NCI-H2171 treated with DMSO at 0.1 percent for 48 hours (cell line): ENCODE measurements at regions not wholly inside any gene's neighbourhood (a gene's known extent, or its start where the extent isn't known, plus 50 kb on each side); places are given as distances from the start of the nearest gene placed in this dataset.

Experiments
- DNase-seq: peaks from one replicate; lab custom pipeline; 2025; lab: John Stamatoyannopoulos, UW

GRCh38 chr1:57637155-57637554 lies 213.3 kb upstream of the DAB1 start:
- DNase-seq: peak; percentile 64

GRCh38 chr1:57633881-57634280 lies 210.0 kb upstream of the DAB1 start:
- DNase-seq: no peak

DNA sequence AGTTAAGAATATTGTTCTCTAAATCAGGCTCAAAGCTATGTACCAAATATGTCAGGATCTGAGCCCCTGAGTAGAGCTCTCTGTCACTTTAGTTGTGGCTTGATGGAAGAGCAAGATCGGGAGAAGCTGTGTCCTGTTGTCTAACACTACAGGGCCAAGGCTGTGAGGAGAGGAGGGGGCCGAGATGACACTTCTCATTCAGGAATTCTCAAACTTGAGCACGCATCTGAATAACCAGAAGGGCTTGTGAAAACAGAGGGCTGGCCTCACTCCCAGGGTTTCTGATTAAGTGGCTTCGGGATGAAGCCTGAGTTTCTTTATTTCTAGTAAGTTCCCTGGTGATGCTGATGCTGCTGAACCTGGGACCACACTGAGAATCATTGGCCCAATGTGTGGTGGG lies 209.2 kb upstream of the DAB1 start:
- DNase-seq: no peak

- no peak for DNase-seq
Measured at GRCh38 chr1:57632401-57632800, 208.5 kb upstream of the DAB1 start.

GRCh38 chr1:57627612-57628011 lies 203.8 kb upstream of the DAB1 start:
- no peak for DNase-seq

- peak; percentile 68 for DNase-seq
Measured at GRCh38 chr1:57623791-57624538, 200.1 kb upstream of the DAB1 start.

- peak; percentile 37 for DNase-seq
Measured at GRCh38 chr1:57623039-57623790, 199.4 kb upstream of the DAB1 start.

GRCh38 chr1:57621776-57622175 lies 197.9 kb upstream of the DAB1 start:
- no peak for DNase-seq

DNA sequence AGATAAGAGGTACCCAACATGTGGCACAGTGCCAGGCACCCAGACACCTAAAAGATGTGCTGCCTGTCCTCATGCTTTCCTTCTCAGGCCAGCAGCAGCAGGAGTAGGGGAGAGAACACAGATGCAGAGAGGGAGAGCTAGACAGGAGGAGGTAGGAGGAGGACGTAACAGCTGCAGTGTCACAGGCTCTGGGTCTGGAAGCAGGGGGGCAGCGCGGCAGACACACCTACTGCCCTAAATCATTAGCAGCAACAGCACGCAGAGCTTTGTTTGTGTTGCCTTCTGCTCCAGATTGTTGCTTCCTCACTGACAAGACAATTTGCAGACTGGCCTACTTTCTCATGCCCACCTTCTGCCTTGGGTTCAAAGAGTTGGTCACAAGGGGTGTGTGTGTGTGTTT lies 196.7 kb upstream of the DAB1 start:
- DNase-seq: peak; percentile 89

DNA sequence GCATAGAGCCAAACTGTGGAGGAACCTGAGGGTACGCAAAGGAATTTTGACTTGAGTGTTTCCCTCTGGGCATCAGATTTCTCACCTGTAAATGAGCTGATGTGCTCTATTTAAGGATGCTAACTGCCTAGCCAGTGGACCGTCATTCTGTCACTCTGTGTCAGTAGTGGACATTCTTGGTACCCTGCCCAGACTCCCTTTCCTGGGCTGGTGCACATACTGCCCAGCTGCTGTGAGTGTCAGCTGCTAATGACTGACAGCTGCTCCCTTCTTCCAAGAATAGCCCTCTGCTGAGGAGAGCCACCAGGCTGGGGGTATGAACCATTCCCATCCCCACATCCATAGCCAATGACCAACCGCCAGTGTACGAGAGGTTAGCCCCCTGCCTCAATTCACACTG lies 193.1 kb upstream of the DAB1 start:
- DNase-seq: no peak

DNA sequence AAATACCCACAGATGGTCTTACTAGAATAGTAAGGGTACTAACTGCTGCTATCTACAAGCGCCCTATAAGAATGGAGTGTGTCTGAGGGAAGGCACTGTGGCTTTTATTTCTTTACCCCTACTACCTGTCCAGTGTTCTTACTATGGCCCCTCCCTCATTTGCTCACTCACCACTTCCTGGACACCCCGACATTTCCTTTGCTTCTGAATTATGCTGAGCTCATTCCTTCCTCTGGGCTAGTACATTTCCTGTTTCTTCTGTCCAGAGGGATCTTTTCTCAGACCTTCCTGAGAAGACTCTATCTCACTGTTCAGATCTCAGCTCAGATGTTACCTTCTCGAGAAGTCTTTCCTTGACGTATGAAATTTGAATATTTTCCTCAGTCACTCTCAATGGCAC lies 192.1 kb upstream of the DAB1 start:
- no peak for DNase-seq

DNA sequence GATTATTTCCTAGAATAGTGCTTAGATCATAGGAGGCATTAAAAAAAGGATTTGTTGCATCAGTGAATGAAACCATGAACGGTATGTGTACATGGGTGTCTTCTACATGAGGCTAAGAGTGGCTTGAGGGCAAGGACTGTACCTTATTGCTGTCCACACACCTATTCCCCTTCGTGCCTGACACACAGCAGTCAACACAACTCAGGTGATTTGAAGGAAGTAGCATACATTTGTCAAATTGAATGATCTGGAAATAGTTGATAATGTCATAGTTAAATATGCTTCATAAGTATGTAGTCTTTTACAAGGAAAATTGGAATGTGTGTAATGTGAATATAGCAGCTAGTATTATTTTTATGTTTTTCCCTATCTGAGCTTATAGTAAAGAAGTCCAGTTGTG lies 189.0 kb upstream of the DAB1 start:
- no peak for DNase-seq

DNA sequence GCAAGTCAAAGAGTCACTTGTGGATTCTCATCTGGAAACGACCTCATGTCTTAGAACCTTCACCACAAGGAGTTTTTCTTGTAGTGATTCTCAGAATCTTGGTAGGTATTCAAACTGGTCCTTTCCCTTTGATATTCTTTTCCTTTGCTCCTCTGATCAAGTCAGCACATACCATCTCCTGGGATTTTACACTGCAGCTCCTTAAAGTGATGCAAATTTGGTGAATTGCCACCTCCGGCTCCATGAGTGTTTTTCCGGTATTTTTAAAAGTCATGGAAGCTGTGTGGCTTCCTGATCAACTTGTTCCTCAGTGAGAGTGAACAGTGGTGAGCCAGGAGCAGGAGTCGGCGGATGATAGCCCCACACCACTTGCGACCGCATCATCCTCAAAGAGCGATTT lies 182.1 kb upstream of the DAB1 start:
- DNase-seq: no peak

GRCh38 chr1:57603696-57604095 lies 179.8 kb upstream of the DAB1 start:
- no peak for DNase-seq

GRCh38 chr1:57600424-57600823 lies 176.6 kb upstream of the DAB1 start:
- DNase-seq: no peak

- no peak for DNase-seq
Measured at GRCh38 chr1:57599236-57599994, 175.6 kb upstream of the DAB1 start.

- no peak for DNase-seq
Measured at GRCh38 chr1:57597036-57597435, 173.2 kb upstream of the DAB1 start.

- no peak for DNase-seq
Measured at GRCh38 chr1:57594002-57594401, 170.1 kb upstream of the DAB1 start.

DNA sequence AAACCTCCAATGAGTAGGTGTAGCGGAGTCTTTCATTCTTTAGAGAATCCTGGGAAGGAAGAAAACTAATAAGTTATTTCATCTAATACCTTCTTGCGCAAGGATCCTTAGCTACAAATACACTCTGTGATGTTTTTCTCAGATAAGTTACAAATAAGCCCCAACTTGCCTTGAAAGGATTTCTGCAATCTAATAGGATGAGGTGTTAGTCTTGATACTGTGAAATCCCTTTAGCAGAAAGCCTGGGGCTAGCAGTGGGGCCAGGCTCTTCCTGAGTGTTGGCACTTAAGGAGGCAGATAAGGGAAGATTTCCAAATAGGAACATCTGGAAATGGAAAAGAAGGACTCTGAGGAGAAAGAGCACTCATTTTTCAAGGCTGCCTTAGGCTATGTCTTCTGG lies 168.0 kb upstream of the DAB1 start:
- no peak for DNase-seq

DNA sequence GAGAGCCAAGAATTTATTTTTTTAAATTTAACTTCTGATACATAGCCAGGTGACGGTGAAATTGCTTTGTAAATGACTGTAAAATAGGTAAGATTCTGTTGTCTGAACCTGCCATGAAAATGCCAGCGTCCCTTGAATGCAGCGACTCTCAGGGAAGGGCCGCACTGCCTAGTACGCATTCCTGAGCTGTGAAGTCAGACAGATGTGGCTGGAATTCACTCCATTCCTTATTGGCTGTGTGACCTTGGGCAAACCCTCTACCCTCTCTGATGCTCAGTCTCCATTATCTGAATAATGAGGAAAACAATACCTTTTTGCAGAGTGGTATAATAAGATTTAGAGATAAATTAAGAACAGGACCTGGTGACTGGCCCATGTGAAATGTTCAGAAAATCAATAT lies 167.1 kb upstream of the DAB1 start:
- DNase-seq: no peak

- DNase-seq: no peak
Measured at GRCh38 chr1:57586842-57587241, 163.0 kb upstream of the DAB1 start.

DNA sequence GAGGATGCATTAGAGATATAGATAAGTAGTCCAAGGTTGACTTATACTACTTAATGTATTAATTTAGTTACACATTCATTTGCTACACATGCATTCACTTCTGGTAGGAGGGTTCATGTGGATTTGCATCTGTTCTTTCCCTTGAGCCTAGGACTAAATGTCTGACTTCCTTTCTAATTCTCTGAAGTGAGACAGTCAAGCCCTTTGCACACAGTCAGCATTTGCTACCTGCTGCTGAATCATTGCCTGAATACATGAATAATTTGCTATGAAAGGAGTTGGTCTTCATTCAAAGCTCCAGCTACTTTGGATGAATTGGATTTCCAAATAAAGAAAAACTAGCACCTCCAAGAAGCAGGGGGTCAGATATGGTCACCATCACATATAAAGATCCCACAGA lies 154.8 kb upstream of the DAB1 start:
- DNase-seq: no peak

GRCh38 chr1:57578099-57578498 lies 154.2 kb upstream of the DAB1 start:
- DNase-seq: no peak
